HG02642 (cell line): ENCODE measurements at regions not wholly inside any gene's neighbourhood (a gene's known extent, or its start where the extent isn't known, plus 50 kb on each side); places are given as distances from the start of the nearest gene placed in this dataset.

Experiments
- ATAC-seq: cut with Tn5 transposase; IDR thresholded peaks from one replicate; pipeline ENCODE4 v1.9.1; 2021; ENCODE audit warnings: mild to moderate bottlenecking; ENCODE audit not compliant: unreplicated experiment, poor library complexity

- ATAC-seq: no peak
Observed at GRCh38 chr13:94968757-94969086, 256.4 kb upstream of the SOX21 start.

DNA sequence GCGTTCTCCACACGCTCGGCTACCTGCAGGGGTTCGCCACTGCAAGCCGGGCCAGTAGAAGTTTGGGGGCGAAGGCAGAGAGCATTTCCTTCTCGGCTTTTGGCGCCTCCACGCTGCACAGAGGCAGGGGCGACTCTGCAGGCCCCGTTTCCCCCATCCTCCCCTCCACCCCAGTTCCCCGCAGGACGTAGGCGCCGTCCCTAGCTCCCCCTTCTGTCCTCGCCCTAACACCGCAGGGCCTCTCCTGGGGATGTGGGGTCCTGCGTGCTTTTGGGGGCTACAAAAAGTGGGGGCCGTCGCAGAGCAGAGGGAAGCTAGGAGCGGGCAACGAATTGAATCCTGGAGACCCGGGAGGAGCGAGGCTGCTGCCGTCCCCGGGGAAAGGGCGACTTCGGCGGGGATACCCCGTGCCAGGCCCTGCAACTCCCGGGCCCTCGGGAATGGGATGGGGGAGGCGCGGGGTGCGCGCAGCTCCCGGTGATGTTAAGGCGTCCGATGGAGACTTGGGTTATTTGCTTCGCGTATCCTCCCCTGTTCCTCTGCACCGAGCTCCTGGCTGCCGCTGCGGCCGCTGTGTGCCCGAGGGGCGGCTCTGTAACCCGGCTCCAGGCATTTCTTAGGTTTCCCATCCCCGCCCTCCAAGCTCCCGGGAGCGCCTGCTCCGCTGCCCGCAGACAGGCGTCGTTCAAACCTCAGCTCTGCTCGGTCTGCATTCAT is 255.9 kb upstream of the SOX21 start:
- no peak for ATAC-seq

- no peak for ATAC-seq
Observed at GRCh38 chr13:94967183-94968039, 255.1 kb upstream of the SOX21 start.

- no peak for ATAC-seq
Observed at GRCh38 chr13:94966422-94966955, 254.1 kb upstream of the SOX21 start.

DNA sequence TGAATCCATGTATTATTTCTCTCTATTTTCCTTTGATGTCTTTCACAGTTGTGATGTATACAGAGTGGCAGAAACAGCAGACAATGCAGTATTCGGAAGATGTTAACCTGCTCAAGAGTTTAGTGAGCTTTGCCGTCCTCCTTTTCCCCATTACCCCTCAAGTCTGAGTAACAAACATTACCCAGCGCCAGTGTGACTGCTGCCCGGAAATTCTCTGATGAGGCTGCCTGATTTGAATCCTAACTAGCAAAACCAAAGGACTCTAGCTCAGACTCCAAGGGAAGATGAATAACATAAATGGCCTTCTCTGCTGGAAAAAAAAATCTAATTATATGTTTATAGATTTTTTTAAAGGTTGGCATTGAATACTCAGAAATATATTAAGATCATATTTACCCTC is 247.3 kb upstream of the SOX21 start:
- no peak for ATAC-seq

GRCh38 chr13:94956417-94957110 is 244.2 kb upstream of the SOX21 start:
- no peak for ATAC-seq

GRCh38 chr13:94952787-94953186 is 240.4 kb upstream of the SOX21 start:
- ATAC-seq: no peak

DNA sequence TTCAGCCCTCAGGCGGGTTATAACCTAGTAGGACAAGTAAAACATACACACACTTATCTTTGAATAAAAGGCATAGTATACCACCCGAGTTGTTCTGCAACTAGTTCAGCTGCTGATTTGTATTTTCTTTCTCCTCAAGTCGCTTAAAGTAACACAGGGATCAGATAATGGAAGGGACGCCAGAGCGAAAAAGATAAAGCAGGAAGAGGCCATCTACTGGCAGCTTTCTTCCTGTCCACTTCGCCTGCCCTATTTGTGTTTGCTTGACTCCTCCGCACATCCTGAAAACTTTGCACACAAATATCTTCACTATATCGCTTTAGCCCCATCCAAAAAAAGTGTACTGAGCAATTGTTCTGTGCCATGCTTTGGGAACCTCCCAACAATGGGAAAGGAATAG is 238.0 kb upstream of the SOX21 start:
- ATAC-seq: no peak

- ATAC-seq: no peak
Observed at GRCh38 chr13:94947965-94948371, 235.6 kb upstream of the SOX21 start.

DNA sequence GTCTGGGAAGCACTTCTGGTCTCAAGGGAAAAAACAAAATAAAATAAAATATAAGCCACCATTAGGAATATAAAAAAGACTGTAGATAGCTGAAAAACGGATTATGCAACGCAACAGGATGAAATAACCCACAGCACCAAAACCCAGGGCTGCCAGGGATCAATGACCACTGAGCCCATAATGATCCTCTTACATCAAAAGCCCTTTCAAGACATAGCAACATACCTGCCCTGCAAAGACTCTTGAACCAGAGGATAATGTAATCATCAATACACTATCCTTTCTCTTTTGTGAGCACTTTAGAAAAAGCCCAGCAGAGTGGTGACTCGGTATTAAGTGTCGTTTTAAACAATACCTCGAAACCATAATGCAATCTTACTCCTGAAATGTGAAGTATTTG is 235.0 kb upstream of the SOX21 start:
- no peak for ATAC-seq

GRCh38 chr13:94946039-94946438 is 233.7 kb upstream of the SOX21 start:
- no peak for ATAC-seq

GRCh38 chr13:94938124-94938523 is 225.8 kb upstream of the SOX21 start:
- ATAC-seq: no peak

DNA sequence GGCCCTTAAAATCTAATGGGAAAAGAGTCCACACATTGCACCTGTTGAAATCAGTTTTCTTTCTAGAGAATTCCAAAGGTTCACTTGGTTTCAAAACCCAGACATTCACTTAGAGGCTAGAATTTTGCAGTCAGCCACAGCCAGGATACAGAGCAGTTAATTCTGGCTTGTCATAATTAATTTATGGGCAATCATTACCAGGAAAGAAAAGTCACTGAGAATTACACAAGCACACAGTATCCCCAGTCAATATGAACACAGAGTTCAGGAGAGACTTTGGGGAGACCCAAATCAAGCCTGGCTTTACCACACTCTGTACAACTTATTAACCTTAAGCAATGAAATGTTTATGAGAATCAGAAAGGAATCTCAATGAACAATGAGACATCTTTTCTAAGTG is 224.3 kb upstream of the SOX21 start:
- no peak for ATAC-seq

DNA sequence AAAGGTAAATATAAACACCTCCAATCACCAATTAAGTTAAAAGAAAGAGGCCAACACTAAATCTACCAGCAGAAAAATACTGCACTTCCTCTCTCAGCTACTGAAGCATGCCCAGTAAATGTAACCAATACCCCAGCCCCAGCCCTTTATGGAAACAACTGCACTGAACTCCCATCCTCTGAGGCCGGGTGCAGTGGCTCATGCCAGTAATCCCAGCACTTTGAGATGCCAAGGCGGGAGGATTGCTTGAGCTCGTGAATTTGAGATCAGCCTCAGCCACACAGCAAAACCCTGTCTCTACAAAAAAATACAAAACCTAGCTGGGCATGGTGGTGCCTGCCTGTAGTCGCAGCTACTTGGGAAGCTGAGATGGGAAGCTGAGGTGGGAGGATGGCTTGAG is 221.6 kb upstream of the SOX21 start:
- no peak for ATAC-seq

- no peak for ATAC-seq
Observed at GRCh38 chr13:94933230-94933751, 220.9 kb upstream of the SOX21 start.

DNA sequence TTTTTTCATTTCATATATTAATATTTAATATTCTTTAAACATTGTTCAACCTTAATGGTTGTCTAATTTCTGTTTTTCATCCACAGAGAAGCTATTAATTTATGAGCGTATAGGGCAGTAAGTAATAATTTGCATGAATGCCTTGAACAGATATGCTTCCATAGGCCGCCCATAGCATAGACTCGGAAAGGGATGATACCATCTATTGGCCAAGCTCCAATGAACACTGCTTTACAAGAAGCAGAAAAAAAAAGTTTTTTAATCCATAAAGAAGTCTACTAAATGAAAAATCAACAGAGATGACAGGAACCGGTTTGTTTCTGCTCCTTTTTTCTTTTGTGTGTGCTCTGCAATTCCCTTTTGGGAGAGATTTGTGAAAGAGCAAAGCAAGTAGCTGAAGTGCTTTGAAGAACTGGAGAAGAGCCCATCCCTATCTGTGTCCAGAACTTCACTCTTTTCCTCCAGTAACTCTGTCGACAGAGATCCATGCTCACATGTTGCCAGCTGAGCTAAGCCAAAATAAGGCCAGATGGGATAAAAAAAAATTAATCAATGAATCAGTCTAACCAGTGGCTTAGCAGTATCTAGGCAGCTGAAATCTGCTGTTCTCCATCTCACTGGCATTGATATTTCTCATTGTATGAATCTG is 215.9 kb upstream of the SOX21 start:
- ATAC-seq: no peak

- no peak for ATAC-seq
Observed at GRCh38 chr13:94925263-94925662, 212.9 kb upstream of the SOX21 start.

DNA sequence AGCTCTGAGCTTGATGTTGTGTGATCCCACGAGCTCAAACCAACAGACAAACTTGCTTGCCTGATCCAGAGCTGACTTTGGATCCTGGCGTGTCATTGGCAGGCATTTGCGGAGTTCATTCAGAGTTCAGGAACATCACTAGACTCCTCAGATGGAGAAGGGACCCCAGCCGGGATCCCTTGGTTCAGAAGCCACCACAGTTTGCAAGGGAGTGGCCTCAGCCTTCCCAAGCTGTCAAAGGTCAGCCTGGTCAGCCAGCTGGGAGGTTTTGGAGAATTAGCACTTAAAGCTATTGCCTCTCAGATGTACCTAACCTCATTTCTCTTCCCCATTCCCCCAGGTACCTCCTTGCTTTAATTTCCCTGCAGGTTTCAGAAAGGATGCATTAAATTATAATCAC is 208.8 kb upstream of the SOX21 start:
- ATAC-seq: no peak

DNA sequence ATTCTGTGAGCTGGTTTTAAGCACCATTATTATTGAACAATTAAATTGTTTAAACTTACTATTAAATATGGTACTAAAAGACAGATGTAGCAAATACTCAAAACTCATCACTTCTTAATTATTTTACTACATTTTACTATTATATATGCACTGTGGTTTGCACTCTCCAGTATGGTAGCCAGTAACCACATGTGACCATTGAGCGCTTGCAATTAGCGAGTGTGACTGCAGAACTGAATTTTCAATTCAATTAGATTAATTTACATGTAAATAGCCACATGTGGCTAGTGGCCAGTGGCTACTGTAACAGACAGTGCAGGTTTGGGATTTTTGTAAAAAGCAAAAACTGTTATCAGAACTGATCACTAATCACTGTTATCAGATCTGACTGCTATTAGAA is 208.2 kb upstream of the SOX21 start:
- ATAC-seq: no peak

DNA sequence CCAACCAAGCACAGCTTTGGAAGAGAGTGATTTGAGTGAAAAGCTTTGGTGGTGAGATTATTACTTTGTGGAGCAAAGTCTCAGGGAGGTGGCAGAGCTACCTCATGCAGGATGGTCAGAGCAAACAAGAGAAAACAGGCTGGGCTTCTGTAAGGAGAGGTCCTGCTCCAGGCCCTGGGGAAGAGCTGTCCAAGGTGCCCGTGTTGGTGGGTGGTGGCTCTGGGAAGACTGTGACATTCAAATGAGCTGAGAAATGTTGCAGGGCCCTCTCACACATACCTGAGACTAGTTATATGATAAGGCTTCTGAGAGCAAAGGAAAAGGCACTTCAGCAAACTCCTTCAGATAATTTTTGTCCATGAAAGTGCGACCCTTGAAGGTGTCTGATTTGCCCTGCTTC is 205.5 kb upstream of the SOX21 start:
- ATAC-seq: no peak
